Right lobe of liver (tissue), 6 donors: ENCODE measurements at regions not wholly inside any gene's neighbourhood (a gene's known extent, or its start where the extent isn't known, plus 50 kb on each side); places are given as distances from the start of the nearest gene placed in this dataset.

Source experiments
- ATAC-seq, 4 donors: fragments of 200-7000 bp; cut with Tn5 transposase; one replicate each; pipeline ENCODE4 v1.9.1; 2020; ENCODE audit warnings: mild to moderate bottlenecking in 4 of 4, moderate library complexity in 4 of 4
- DNase-seq, 3 donors: peaks; one replicate each; pipeline ENCODE4 v3.0.0-alpha.2; 2020
- H3K27ac ChIP-seq, 3 donors: fragments of 200-600 bp; one replicate each; pipeline ENCODE4 v1.8.0; 2022
- H3K27me3 ChIP-seq, 2 donors: fragments of 200-600 bp; one replicate each; pipeline ENCODE4 v1.8.0; 2022
- H3K36me3 ChIP-seq, 4 donors: fragments of 200-600 bp; sonication (generic) in 1 of 4; one replicate each; pipeline versions ENCODE4 v1.5.1 to v1.8.0; 2017 to 2022; ENCODE audit warnings: control low read depth in 1 of 4
- H3K4me1 ChIP-seq, 4 donors: fragments of 200-600 bp; sonication (generic) in 1 of 4; one replicate each; pipeline versions ENCODE4 v1.5.1 to v1.8.0; 2017 to 2022; ENCODE audit warnings: control low read depth in 1 of 4
- H3K4me3 ChIP-seq, 3 donors: fragments of 200-600 bp; one replicate each; pipeline ENCODE4 v1.8.0; 2022
- H3K9me3 ChIP-seq, 4 donors: fragments of 200-600 bp; sonication (generic) in 1 of 4; one replicate each; pipeline versions ENCODE4 v1.5.1 to v1.8.0; 2017 to 2022; ENCODE audit warnings: control low read depth in 1 of 4
- POLR2A ChIP-seq: fragments of 450-650 bp; IDR thresholded peaks from one replicate; pipeline ENCODE4 v1.6.1; 2017; ENCODE audit warnings: antibody characterized with exemption, mild to moderate bottlenecking
- WGBS: methylation state at CpG from one replicate; pipeline ENCODE4 v1.1.6; 2018; ENCODE audit warnings: low coverage, low lambda C conversion rate; ENCODE audit not compliant: insufficient coverage; ENCODE audit errors: missing lambda C conversion rate; 5-methylcytosine and 5-hydroxymethylcytosine counted together
- intact Hi-C, 2 donors: fragments of 100-400 bp; cut with DNase I; formaldehyde crosslinking; loops; one replicate each; pipeline versions ENCODE4 v1.11.2 to v1.14.1; 2022
- TF ChIP-seq, protein P1 (sequence below), 4 donors: fragments of 200-600 bp in 3 of 4; fragments of 450-650 bp in 1 of 4; IDR thresholded peaks; one replicate each; pipeline versions ENCODE4 v1.5.1 to v1.8.0; 2016 to 2022; ENCODE audit warnings: antibody characterized with exemption in 4 of 4, mild to moderate bottlenecking in 2 of 4
- donor health status: DM: no; HTN: yes; CAD: no.
- donor health status: DM: no; HTN: no; CAD: no.
- donor health status: DM: no; HTN: no; CAD: no.
- donor health status: DM: no; HTN: yes; CAD: no.
- donor health status: DM: no; HTN: yes; CAD: no.

DNA sequence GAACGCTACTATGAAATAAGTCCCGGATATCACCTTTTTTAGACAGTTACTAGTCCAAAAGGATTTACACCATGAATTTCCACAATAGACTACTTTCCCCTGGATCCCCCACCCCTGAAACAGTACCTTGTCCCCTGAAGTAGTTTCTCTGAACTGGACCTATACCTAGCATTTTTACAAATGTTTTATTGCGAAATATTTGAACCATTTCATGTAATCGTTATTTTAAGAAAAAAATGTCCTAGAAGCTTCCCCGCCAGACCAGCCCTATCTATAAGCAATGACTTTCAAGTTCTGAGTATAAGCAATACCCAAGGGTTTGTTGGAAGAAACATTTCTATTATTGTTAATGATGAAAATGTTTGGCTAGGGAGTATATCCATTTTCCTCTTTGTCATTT, 517.8 kb upstream of the IGFBP7 start:
- ATAC-seq (no peak), DNase-seq (no peak)
- H3K9me3 ChIP-seq = no peaks in the 10 kb centered on the region
- no peaks in the 10 kb centered on the region for H3K36me3 ChIP-seq
- WGBS = 68% methylated on average over 5 of the region's 5 CpGs
- intact Hi-C loops = no loop called here
- no peak overlapping the region for H3K4me3 ChIP-seq
- no peak overlapping the region for H3K27ac ChIP-seq
- peaks cover 0 to 9% (median 4%) of the 10 kb centered on the region in 4 donors for H3K4me1 ChIP-seq
- TF ChIP-seq POLR2A = no peak
- TF ChIP-seq, protein P1, sequence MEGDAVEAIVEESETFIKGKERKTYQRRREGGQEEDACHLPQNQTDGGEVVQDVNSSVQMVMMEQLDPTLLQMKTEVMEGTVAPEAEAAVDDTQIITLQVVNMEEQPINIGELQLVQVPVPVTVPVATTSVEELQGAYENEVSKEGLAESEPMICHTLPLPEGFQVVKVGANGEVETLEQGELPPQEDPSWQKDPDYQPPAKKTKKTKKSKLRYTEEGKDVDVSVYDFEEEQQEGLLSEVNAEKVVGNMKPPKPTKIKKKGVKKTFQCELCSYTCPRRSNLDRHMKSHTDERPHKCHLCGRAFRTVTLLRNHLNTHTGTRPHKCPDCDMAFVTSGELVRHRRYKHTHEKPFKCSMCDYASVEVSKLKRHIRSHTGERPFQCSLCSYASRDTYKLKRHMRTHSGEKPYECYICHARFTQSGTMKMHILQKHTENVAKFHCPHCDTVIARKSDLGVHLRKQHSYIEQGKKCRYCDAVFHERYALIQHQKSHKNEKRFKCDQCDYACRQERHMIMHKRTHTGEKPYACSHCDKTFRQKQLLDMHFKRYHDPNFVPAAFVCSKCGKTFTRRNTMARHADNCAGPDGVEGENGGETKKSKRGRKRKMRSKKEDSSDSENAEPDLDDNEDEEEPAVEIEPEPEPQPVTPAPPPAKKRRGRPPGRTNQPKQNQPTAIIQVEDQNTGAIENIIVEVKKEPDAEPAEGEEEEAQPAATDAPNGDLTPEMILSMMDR (IDR thresholded peaks at IDR 0.05) = no peak
- no peaks in the 10 kb centered on the region for H3K27me3 ChIP-seq

DNA sequence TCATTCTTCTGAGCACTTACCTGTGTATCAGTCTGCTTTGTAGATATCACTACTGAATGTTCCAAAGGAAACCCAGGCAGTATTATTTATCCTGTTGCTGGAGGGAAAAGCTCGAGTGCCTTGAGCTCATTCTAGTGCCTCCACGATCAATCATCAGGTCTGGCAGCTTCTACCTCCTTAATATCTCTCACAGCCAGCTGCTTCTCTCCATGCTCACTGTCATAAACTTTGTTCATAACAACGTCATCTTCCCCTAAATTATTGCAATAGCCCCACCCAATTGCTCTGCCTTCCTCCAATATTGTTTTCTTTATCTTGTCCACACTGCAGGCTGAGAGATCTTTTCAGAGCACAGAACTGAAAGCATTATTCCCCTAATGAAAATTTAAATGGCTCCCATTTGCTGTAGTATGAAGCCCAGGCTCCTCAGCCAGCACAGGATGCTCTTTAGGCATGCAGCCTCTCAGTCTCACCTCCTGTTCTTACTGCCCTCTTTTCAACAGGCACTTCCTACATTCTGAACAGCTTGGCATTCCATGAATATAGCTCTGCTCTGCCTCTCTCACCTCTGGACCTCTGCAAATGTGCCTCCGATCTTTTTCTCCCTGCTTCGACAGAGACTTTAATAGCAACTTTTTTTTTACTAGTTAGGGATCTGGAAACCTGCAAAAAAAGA, 504.2 kb upstream of the IGFBP7 start:
- no peak for ATAC-seq
- no peak overlapping the region for H3K27ac ChIP-seq
- no peak overlapping the region for H3K4me3 ChIP-seq
- H3K9me3 ChIP-seq = no peaks in the 10 kb centered on the region
- H3K4me1 ChIP-seq = peaks cover 0 to 7% (median 0%) of the 10 kb centered on the region in 4 donors
- 42% methylated on average over 5 of the region's 5 CpGs for WGBS
- H3K36me3 ChIP-seq = no peaks in the 10 kb centered on the region
- DNase-seq = no peak
- intact Hi-C loops = no loop called here
- no peak for TF ChIP-seq POLR2A
- TF ChIP-seq, protein P1 (IDR thresholded peaks at IDR 0.05) = no peak
- H3K27me3 ChIP-seq = no peaks in the 10 kb centered on the region

DNA sequence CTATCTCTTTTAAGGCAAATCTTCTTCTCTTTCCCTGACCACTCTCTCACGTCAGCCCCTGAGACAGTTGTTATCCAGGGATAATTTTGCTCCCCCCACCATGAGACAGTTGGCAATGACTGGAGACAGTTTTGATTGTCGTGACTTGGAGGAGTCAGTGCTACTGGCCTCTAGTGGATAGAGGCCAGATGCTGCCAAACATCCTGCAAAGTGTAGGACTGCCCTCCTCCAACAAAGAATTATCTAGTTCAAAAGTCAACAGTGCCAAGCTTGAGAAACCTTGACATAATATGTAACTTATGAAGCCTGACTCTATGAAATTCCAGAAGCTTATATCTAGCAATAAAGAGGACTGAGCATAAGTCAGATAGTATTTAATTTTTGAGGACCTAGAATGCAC, 502.1 kb upstream of the IGFBP7 start:
- intact Hi-C loops = no loop called here
- peaks cover 0 to 7% (median 0%) of the 10 kb centered on the region in 4 donors for H3K4me1 ChIP-seq
- ATAC-seq (peak; percentile 31 to 83 (median 55)), DNase-seq (no peak)
- H3K36me3 ChIP-seq = no peaks in the 10 kb centered on the region
- H3K27ac ChIP-seq = no peak overlapping the region
- H3K4me3 ChIP-seq = no peak overlapping the region
- no peaks in the 10 kb centered on the region for H3K9me3 ChIP-seq
- 30% methylated on average over 2 of the region's 2 CpGs for whole genome bisulfite sequencing
- no peaks in the 10 kb centered on the region for H3K27me3 ChIP-seq
- TF ChIP-seq, protein P1 (IDR thresholded peaks at IDR 0.05) = peak in 2 of 4 donors; percentile 10 to 36
- no peak for TF ChIP-seq POLR2A

DNA sequence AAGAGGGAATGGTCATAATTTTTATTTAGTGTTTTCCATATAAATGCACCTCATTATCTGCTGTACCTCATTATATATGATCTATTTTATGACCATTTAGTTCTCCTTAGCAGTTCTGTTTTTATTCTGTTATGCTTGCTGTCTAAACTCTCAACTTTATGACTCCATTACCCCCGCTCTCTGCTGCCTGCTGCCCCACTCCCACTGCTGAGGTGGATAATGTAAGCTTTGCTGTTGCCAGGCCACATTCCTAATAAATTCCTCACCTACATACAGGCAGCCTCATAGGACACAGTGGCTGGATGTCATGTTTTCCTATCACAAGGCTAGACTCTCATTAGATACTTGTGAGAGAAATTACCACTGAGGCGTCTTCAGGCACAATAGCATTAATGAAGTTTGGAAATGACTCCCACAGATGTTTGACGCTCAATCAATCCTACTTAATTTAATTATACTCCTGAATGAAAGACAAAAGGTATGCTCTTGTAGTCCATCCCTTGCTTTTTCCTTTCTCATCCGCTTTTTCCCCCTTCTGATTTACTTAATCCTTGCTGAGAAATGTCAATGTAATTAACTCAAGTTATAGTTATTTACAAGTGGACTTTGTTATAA, 497.5 kb upstream of the IGFBP7 start:
- no peak for ATAC-seq
- H3K36me3 ChIP-seq = no peaks in the 10 kb centered on the region
- no peak for TF ChIP-seq POLR2A
- TF ChIP-seq, protein P1 (IDR thresholded peaks at IDR 0.05) = no peak
- no peaks in the 10 kb centered on the region for H3K27me3 ChIP-seq
- no peak overlapping the region for H3K4me3 ChIP-seq
- no peak for DNase-seq
- intact Hi-C loops = no loop called here
- peaks cover 0 to 7% (median 0%) of the 10 kb centered on the region in 4 donors for H3K4me1 ChIP-seq
- H3K9me3 ChIP-seq = no peaks in the 10 kb centered on the region
- WGBS = 67% methylated on average over 4 of the region's 4 CpGs
- no peak overlapping the region for H3K27ac ChIP-seq
